K562 (cell line): ENCODE measurements at regions not wholly inside any gene's neighbourhood (a gene's known extent, or its start where the extent isn't known, plus 50 kb on each side); places are given as distances from the start of the nearest gene placed in this dataset.
A peak's percentile ranks its signal among the peaks of the same experiment; 100 is the strongest.

Experiments
- ATAC-seq: fragments of 200-7000 bp; cut with Tn5 transposase; 3 replicates; pipeline ENCODE4 v1.9.1; 2020; ENCODE audit warnings: moderate library complexity
- BruUV-seq: library from RNA; stranded (reverse); fragments of 400-500 nt; replicated peaks from 2 replicates; lab custom pipeline; 2021; lab: Mats Ljungman, UMichigan
- CTCF ChIA-PET: fragments of 300-600 bp; formaldehyde crosslinking; extraction: SDS; loops from one replicate; lab custom pipeline; 2021; ENCODE audit warnings: low intra/inter-chr PET ratio; lab: Yijun Ruan, JAX
- POLR2A ChIA-PET: fragments of 300-600, 350-650 bp; sonication (Branson Sonifier 250); formaldehyde crosslinking; extraction: SDS; loops from one replicate; lab custom pipeline; 2021; ENCODE audit warnings: antibody characterized with exemption, inconsistent platforms; lab: Yijun Ruan, JAX
- DNase-seq, 4 experiments: peaks; one replicate each; pipeline versions ENCODE4 v3.0.0 to v3.0.0-alpha.2; 2011 to 2018; ENCODE audit warnings: low spot score in 3 of 4, mixed read lengths in 3 of 4; ENCODE audit errors: extremely low read depth in 1 of 4
- FAIRE-seq: peaks from 2 replicates; lab custom pipeline; 2011; peaks lifted over from hg19 to GRCh38; lab: Jason Lieb, UNC
- H2AFZ ChIP-seq: 2 replicates; pipeline ENCODE4 v1.6.0; 2011; ENCODE audit warnings: low read depth, low read length, control low read depth, inconsistent platforms
- H3K27ac ChIP-seq: fragments of 200-600 bp; 3 replicates; pipeline ENCODE4 v1.8.0; 2011; ENCODE audit warnings: low read depth, mild to moderate bottlenecking, control low read depth, inconsistent platforms, low read length, moderate library complexity, mixed read lengths; ENCODE audit errors: extremely low read depth
- H3K27me3 ChIP-seq, 2 experiments: fragments of 300-600 bp in 1 of 2; 2 replicates in 1 of 2; 3 replicates in 1 of 2; pipeline versions ENCODE4 v1.6.0 to v1.8.0; 2011; ENCODE audit warnings: inconsistent platforms in 2 of 2, low read length in 2 of 2, mild to moderate bottlenecking in 1 of 2, mixed read lengths in 1 of 2, moderate library complexity in 1 of 2; ENCODE audit not compliant: control insufficient read depth in 2 of 2, insufficient read depth in 2 of 2
- H3K36me3 ChIP-seq: fragments of 300-600 bp; 3 replicates; pipeline ENCODE4 v1.8.0; 2011; ENCODE audit warnings: mild to moderate bottlenecking, low read length, inconsistent platforms; ENCODE audit not compliant: control insufficient read depth, insufficient read depth
- H3K4me1 ChIP-seq, 2 experiments: fragments of 200-600 bp in 1 of 2; replicated peaks in 1 of 2; 2 replicates in 1 of 2; 3 replicates in 1 of 2; pipeline versions ENCODE4 v1.5.1 to v1.8.0; 2011; ENCODE audit warnings: inconsistent platforms in 2 of 2, low read length in 2 of 2, mild to moderate bottlenecking in 1 of 2, mixed read lengths in 1 of 2, moderate library complexity in 1 of 2; ENCODE audit not compliant: control insufficient read depth in 2 of 2, insufficient read depth in 2 of 2
- H3K4me2 ChIP-seq: 2 replicates; pipeline ENCODE4 v1.6.1; 2011; ENCODE audit warnings: low read length, control low read depth, inconsistent platforms, mixed read lengths; ENCODE audit not compliant: insufficient read depth
- H3K4me3 ChIP-seq: fragments of 200-600 bp; sonication (generic), shearing (Covaris generic); 2 replicates; pipeline ENCODE4 v1.5.1; 2016; ENCODE audit warnings: control low read depth, inconsistent platforms
- H3K79me2 ChIP-seq: fragments of 200-600 bp; 3 replicates; pipeline ENCODE4 v1.8.0; 2011; ENCODE audit warnings: low read length, inconsistent platforms; ENCODE audit not compliant: control insufficient read depth, insufficient read depth
- H3K9ac ChIP-seq, 2 experiments: 2 replicates each; pipeline versions ENCODE4 v1.6.0 to v1.6.1; 2011; ENCODE audit warnings: low read depth in 2 of 2, low read length in 2 of 2, control low read depth in 1 of 2, inconsistent platforms in 1 of 2, mild to moderate bottlenecking in 1 of 2, mixed read lengths in 1 of 2; ENCODE audit not compliant: insufficient read depth in 1 of 2
- H3K9me1 ChIP-seq: one replicate; pipeline ENCODE4 v1.6.0; 2011; ENCODE audit warnings: inconsistent platforms, mild to moderate bottlenecking, low read length, moderate library complexity; ENCODE audit not compliant: control insufficient read depth, insufficient read depth
- H3K9me3 ChIP-seq: replicated peaks from 2 replicates; pipeline ENCODE4 v1.5.1; 2011; ENCODE audit warnings: low read depth, low read length, inconsistent platforms; ENCODE audit not compliant: control insufficient read depth, insufficient read depth
- H4K20me1 ChIP-seq: replicated peaks from 2 replicates; pipeline ENCODE4 v1.6.1; 2011; ENCODE audit warnings: low read length, inconsistent platforms, mixed read lengths; ENCODE audit not compliant: control insufficient read depth, insufficient read depth
- CXXC5 ChIP-seq: fragments of 250-450 bp; sonication (Bioruptor Pico); IDR thresholded peaks from 2 replicates; pipeline ENCODE4 v1.8.0; 2022; ENCODE audit warnings: inconsistent platforms, mild to moderate bottlenecking, moderate library complexity
- ETS2 ChIP-seq: IDR thresholded peaks from 2 replicates; pipeline ENCODE4 v1.6.1; 2016; ENCODE audit warnings: borderline replicate concordance, missing genetic modification characterization, mild to moderate bottlenecking, moderate library complexity, missing compliant biosample characterization; ENCODE audit not compliant: poor library complexity, severe bottlenecking
- GABPA ChIP-seq: fragments of 200-800 bp; sonication (Bioruptor generic); conservative IDR thresholded peaks from 2 replicates; pipeline ENCODE4 v1.6.1; 2016; ENCODE audit warnings: low read depth, missing genetic modification characterization, missing compliant biosample characterization
- KLF10 ChIP-seq: fragments of 250-450 bp; sonication (Bioruptor Pico); IDR thresholded peaks from 2 replicates; pipeline ENCODE4 v1.6.1; 2021; ENCODE audit warnings: matching md5 sums
- NCOR1 ChIP-seq: fragments of 450-650 bp; IDR thresholded peaks from 2 replicates; pipeline ENCODE4 v1.6.1; 2016; ENCODE audit warnings: mild to moderate bottlenecking, moderate library complexity
- NR2C2 ChIP-seq, 2 experiments: fragments of 200-800 bp in 1 of 2; sonication (Bioruptor generic) in 1 of 2; sonication (generic) in 1 of 2; formaldehyde crosslinking in 1 of 2; IDR thresholded peaks; 2 replicates each; pipeline versions ENCODE4 v1.6.1 to v1.8.0; 2016 to 2022; ENCODE audit warnings: mild to moderate bottlenecking in 1 of 2, missing compliant biosample characterization in 1 of 2, missing genetic modification characterization in 1 of 2, missing genetic modification reagents in 1 of 2
- PHB ChIP-seq: fragments of 250-450 bp; sonication (Bioruptor Pico); IDR thresholded peaks from 2 replicates; pipeline ENCODE4 v1.5.0; 2021
- PHF20 ChIP-seq: fragments of 450-650 bp; IDR thresholded peaks from 2 replicates; pipeline ENCODE4 v1.6.1; 2018; ENCODE audit not compliant: partially characterized antibody
- PHF8 ChIP-seq: fragments of 200-600 bp; sonication (generic); IDR thresholded peaks from 2 replicates; pipeline ENCODE4 v1.6.1; 2012; ENCODE audit warnings: mixed run types, mild to moderate bottlenecking, inconsistent platforms, low read length, moderate library complexity, borderline replicate concordance
- RBM15 ChIP-seq: fragments of 200-400 bp; formaldehyde crosslinking; IDR thresholded peaks from 2 replicates; pipeline ENCODE4 v1.6.1; 2018; ENCODE audit warnings: mild to moderate bottlenecking, low read length, moderate library complexity; ENCODE audit not compliant: insufficient read depth
- SNAPC5 ChIP-seq: fragments of 250-450 bp; sonication (Bioruptor Pico); IDR thresholded peaks from 2 replicates; pipeline ENCODE4 v1.8.0; 2021; ENCODE audit warnings: moderate library complexity, mild to moderate bottlenecking, inconsistent platforms
- TCF7 ChIP-seq: sonication (generic); IDR thresholded peaks from 2 replicates; pipeline ENCODE4 v1.6.1; 2016; ENCODE audit warnings: antibody characterized with exemption, borderline replicate concordance
- ZFP36 ChIP-seq: fragments of 150-350 bp; IDR thresholded peaks from 2 replicates; pipeline ENCODE4 v1.6.1; 2018; ENCODE audit warnings: low read length, low read depth; ENCODE audit not compliant: partially characterized antibody
- ZNF143 ChIP-seq: sonication (generic); formaldehyde crosslinking; IDR thresholded peaks from 2 replicates; pipeline ENCODE4 v1.9.0; 2022; ENCODE audit warnings: mild to moderate bottlenecking, missing genetic modification reagents
- ZNF24 ChIP-seq: fragments of 450-650 bp; IDR thresholded peaks from 2 replicates; pipeline ENCODE4 v1.6.1; 2016
- ZNF311 ChIP-seq: fragments of 250-450 bp; sonication (Bioruptor Pico); IDR thresholded peaks from 2 replicates; pipeline ENCODE4 v1.4.0; 2020; ENCODE audit warnings: mild to moderate bottlenecking, moderate library complexity
- ZNF316 ChIP-seq: fragments of 450-650 bp; IDR thresholded peaks from 2 replicates; pipeline ENCODE4 v1.6.1; 2016
- ZNF584 ChIP-seq: fragments of 200-800 bp; sonication (Bioruptor generic); IDR thresholded peaks from 2 replicates; pipeline ENCODE4 v1.6.1; 2016; ENCODE audit warnings: low read depth, mild to moderate bottlenecking, missing genetic modification characterization, missing compliant biosample characterization
- ZNF707 ChIP-seq: fragments of 250-450 bp; sonication (Bioruptor Pico); conservative IDR thresholded peaks from 2 replicates; pipeline ENCODE4 v1.8.0; 2022; ENCODE audit warnings: inconsistent platforms, mild to moderate bottlenecking, moderate library complexity
- ZNF766 ChIP-seq: fragments of 200-800 bp; sonication (Bioruptor generic); conservative IDR thresholded peaks from 2 replicates; pipeline ENCODE4 v1.6.1; 2016; ENCODE audit warnings: missing genetic modification characterization, missing compliant biosample characterization
- WGBS: fragments of 100-300 bp; shearing (Covaris generic); methylation state at CpG from one replicate; pipeline ENCODE4 v1.1.6; 2016; ENCODE audit warnings: low coverage, mixed read lengths; ENCODE audit not compliant: insufficient coverage; ENCODE audit errors: missing lambda C conversion rate; 5-methylcytosine and 5-hydroxymethylcytosine counted together
- in situ Hi-C: fragments of 300-500 bp; cut with MboI; formaldehyde crosslinking; loops from 4 replicates; pipeline ENCODE4 v1.15.0; 2018; ENCODE audit warnings: inconsistent platforms, mixed read lengths
- intact Hi-C: fragments of 100-400 bp; cut with micrococcal nuclease; formaldehyde crosslinking; loops from 2 replicates; pipeline ENCODE4 v1.14.2; 2022

- WGBS, result 0% methylated on average over 2 of the region's 2 CpGs
- no TSS peak for BruUV-seq
- Histone ChIP-seq H4K20me1 (no peaks in the 10 kb centered on the region), H3K9ac (no peak overlapping the region), H3K4me1 (no peaks in the 10 kb centered on the region), H3K36me3 (no peaks in the 10 kb centered on the region), H2AFZ (no peak overlapping the region), H3K79me2 (no peaks in the 10 kb centered on the region), H3K27me3 (no peaks in the 10 kb centered on the region), H3K9me1 (no peaks in the 10 kb centered on the region), H3K9me3 (no peaks in the 10 kb centered on the region), H3K27ac (no peak overlapping the region), H3K4me3 (no peak overlapping the region), H3K4me2 (no peak overlapping the region)
- intact Hi-C loops, result no loop called here
- in situ Hi-C loops, result no loop called here
- POLR2A ChIA-PET, result no interaction called here
- DNase-seq (no peak), FAIRE-seq (no peak), ATAC-seq (no peak)
- CTCF ChIA-PET, result no interaction called here
- TF ChIP-seq ZNF24, result no peak
- TF ChIP-seq ZNF316, result peak; percentile 31; the same call in 1 of the 2 replicates
These were observed 953.3 kb upstream of the SLC35B3 start for GRCh38 chr6:9388596-9388995.

- no peak overlapping the region for H3K9ac ChIP-seq
- H3K27me3 ChIP-seq, result no peaks in the 10 kb centered on the region
- H3K79me2 ChIP-seq, result no peaks in the 10 kb centered on the region
- POLR2A ChIA-PET, result no interaction called here
- in situ Hi-C loops (no loop called here), intact Hi-C loops (no loop called here)
- no peaks in the 10 kb centered on the region for H3K4me1 ChIP-seq
- H4K20me1 ChIP-seq, result no peaks in the 10 kb centered on the region
- no peaks in the 10 kb centered on the region for H3K9me1 ChIP-seq
- H3K4me3 ChIP-seq, result no peak overlapping the region
- H3K4me2 ChIP-seq, result no peak overlapping the region
- no peak overlapping the region for H2AFZ ChIP-seq
- ATAC-seq (no peak), FAIRE-seq (no peak), DNase-seq (no peak)
- CTCF ChIA-PET, result no interaction called here
- H3K36me3 ChIP-seq, result no peaks in the 10 kb centered on the region
- BruUV-seq, result no TSS peak
- H3K27ac ChIP-seq, result no peak overlapping the region
- WGBS, result 3% methylated on average over 2 of the region's 2 CpGs
- peaks cover 3% of the 10 kb centered on the region; the same call in 1 of the 2 replicates for H3K9me3 ChIP-seq
- no peak for TF ChIP-seq ZNF143 (CRISPR knock-in tag)
- TF ChIP-seq KLF10 (CRISPR knock-in tag), result no peak
- TF ChIP-seq ETS2 (tag), result no peak
- no peak for TF ChIP-seq ZNF707 (CRISPR knock-in tag)
- no peak for TF ChIP-seq TCF7
- TF ChIP-seq ZNF766 (CRISPR knock-in tag), result no peak
- TF ChIP-seq PHF20, result no peak
- TF ChIP-seq PHF8, result no peak
- TF ChIP-seq ZNF584 (CRISPR knock-in tag), result no peak
- TF ChIP-seq ZNF311, result no peak
- TF ChIP-seq ZFP36, result no peak
- TF ChIP-seq PHB, result no peak
- TF ChIP-seq NR2C2 (CRISPR knock-in tag; IDR thresholded peaks at IDR 0.05), result no peak
- TF ChIP-seq NR2C2 (tag; IDR thresholded peaks at IDR 0.05), result no peak
- TF ChIP-seq GABPA, result no peak
- no peak for TF ChIP-seq RBM15
- no peak for TF ChIP-seq SNAPC5
- TF ChIP-seq NCOR1, result no peak
- TF ChIP-seq CXXC5 (CRISPR knock-in tag), result no peak
- TF ChIP-seq, all 486 proteins: peak for 0
These were observed 945.2 kb upstream of the SLC35B3 start for GRCh38 chr6:9380568-9380967.
